NCI-H82 (cell line): ENCODE measurements at regions not wholly inside any gene's neighbourhood (a gene's known extent, or its start where the extent isn't known, plus 50 kb on each side); places are given as distances from the start of the nearest gene placed in this dataset.
A peak's percentile ranks its signal among the peaks of the same experiment; 100 is the strongest.
"Not testable (repeated sequence)": the region's sequence is repeated elsewhere in the genome, so short reads cannot be mapped to it uniquely, and the experiment has no call there.

Experiments used
- DNase-seq: peaks from one replicate; lab custom pipeline; 2025; lab: John Stamatoyannopoulos, UW

GRCh38 chr22:35475545-35475944 lies 65.1 kb upstream of the RASD2 start:
- DNase-seq = no peak

- no peak for DNase-seq
Observed at GRCh38 chr22:35476341-35476740, 64.3 kb upstream of the RASD2 start.

GRCh38 chr22:35477911-35478582 lies 62.6 kb upstream of the RASD2 start:
- DNase-seq = peak; percentile 82

- DNase-seq = no peak
Observed at GRCh38 chr22:35478633-35479107, 62.0 kb upstream of the RASD2 start.

GRCh38 chr22:35479359-35479758 lies 61.3 kb upstream of the RASD2 start:
- DNase-seq = no peak

GRCh38 chr22:35479985-35480550 lies 60.6 kb upstream of the RASD2 start:
- DNase-seq = no peak

GRCh38 chr22:35480627-35481550 lies 59.7 kb upstream of the RASD2 start:
- peak; percentile 13 for DNase-seq

- no peak for DNase-seq
Observed at GRCh38 chr22:35482311-35482710, 58.3 kb upstream of the RASD2 start.

- no peak for DNase-seq
Observed at GRCh38 chr22:35482974-35483373, 57.7 kb upstream of the RASD2 start.

GRCh38 chr22:35483730-35484129 lies 56.9 kb upstream of the RASD2 start:
- no peak for DNase-seq

GRCh38 chr22:35484651-35485556 lies 55.7 kb upstream of the RASD2 start:
- no peak for DNase-seq

GRCh38 chr22:35486116-35486631 lies 54.5 kb upstream of the RASD2 start:
- DNase-seq = no peak

- not testable (repeated sequence) for DNase-seq
Observed at GRCh38 chr22:35487623-35488022, 53.0 kb upstream of the RASD2 start.

- no peak for DNase-seq
Observed at GRCh38 chr22:35488513-35488912, 52.1 kb upstream of the RASD2 start.

GRCh38 chr22:35489239-35489638 lies 51.4 kb upstream of the RASD2 start:
- DNase-seq = no peak
